NB4 (cell line): ENCODE measurements at regions not wholly inside any gene's neighbourhood (a gene's known extent, or its start where the extent isn't known, plus 50 kb on each side); places are given as distances from the start of the nearest gene placed in this dataset.

ENCODE experiments used
- CTCF ChIP-seq: IDR thresholded peaks from one replicate; pipeline ENCODE4 v1.5.1; 2012; ENCODE audit warnings: low read depth, low read length
- POLR2A ChIP-seq: IDR thresholded peaks from 2 replicates; pipeline ENCODE4 v1.6.1; 2011; ENCODE audit warnings: mild to moderate bottlenecking; ENCODE audit not compliant: insufficient read length; ENCODE audit errors: extremely low read depth

- TF ChIP-seq POLR2A: no peak
- TF ChIP-seq CTCF: no peak
These were observed 134.5 kb downstream of the PPP1R3A start for GRCh38 chr7:113784316-113784715.
